ENCODE measurements at regions not wholly inside any gene's neighbourhood (a gene's known extent, or its start where the extent isn't known, plus 50 kb on each side); places are given as distances from the start of the nearest gene placed in this dataset.

DNA sequence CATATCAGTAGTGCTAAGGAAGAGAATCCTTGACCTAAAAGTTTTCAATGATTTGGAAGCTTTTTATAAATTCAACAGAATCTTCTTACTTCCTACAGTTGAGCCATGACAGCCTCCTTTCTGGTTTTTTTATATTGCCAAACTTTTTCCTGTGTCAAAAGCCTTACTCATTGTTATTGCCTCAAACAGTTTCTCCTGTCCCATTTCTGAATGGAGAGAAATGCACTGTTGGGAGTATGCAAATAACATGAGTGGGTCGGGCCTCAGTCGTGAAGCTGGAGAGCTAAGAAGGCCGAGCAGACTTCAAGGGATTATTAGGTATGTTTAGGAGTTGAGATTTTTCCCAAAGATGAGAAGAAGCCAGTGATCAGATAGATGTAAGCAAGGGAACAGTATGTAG lies 766.4 kb upstream of the KLHL1 start:
- DNase-seq, result peak; percentile 52 to 66 (median 62)

DNA sequence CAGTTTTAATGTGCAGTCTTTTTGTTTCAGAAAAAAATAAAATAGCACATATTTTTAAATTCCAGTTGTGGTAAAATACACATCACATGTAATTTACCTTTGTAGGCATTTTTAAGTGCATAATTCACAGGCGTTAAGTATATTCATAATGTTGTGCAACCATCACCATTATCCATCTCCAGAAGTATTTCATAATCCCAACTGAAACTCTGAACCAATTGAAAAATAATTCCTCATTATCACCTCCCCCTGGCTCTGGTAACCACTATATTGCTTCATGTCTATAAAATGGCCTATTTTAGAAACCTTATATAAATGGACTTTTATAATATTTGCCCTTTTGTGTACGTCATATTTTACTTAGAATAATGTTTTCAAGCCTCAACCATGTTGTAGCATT lies 756.5 kb upstream of the KLHL1 start:
- DNase-seq, result no peak

DNA sequence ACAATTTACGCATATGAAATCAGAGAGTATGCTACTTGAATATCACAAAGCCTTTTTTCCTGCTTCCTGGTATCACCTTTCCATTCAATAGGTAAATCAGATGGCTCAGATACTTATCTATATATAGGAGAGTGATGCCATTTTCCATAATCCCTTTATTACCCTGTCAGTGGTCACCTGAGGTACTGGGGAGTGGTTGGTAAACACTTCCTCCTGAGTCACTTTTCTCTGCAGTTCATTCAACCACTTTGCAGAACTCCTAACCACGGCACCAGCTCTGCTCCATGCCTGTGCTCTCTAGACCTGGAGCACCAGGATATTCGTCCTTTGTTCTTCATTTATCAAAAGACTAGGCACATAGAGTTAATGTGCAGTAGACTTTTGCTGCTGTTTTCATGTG lies 748.5 kb upstream of the KLHL1 start:
- DNase-seq, result no peak

DNA sequence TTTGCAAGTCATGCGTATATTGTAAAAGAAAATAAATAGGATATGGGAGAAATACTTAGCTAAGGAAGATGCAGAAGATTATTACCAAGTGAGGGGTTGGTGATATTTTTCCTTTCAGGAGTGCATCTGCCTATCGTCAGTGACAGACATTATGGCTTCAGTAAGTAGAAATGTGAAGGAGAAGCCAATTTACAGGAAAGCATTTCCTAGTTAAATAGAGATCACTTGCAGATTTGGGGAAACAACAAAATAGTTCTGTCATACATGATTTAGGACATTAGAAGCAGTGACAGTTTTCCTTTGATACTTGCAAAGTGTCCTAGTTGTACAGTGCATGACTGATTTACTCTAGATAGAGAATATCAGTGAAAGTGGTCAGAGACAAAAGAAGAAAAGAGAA lies 747.8 kb upstream of the KLHL1 start:
- DNase-seq, result no peak

DNA sequence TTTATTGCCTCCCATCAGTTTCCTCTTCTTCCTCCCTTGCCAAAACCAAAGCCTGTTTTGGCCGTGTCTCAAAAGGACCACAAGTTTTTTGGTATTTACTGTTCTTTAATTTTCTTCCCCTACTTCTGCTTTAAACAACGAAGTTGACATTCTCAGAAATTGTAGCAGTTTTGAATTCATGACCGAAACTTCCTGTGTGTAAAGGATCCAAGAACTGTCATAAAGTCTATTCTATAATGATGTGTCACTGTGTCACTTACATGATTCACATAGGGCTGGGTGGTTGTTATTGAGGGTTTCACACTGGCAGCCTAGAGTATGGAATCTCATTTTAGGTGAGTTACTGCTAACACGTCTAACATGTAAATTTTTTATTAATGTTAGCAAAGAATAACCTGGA lies 741.0 kb upstream of the KLHL1 start:
- DNase-seq, result peak in 1 of 3 donors; percentile 14

DNA sequence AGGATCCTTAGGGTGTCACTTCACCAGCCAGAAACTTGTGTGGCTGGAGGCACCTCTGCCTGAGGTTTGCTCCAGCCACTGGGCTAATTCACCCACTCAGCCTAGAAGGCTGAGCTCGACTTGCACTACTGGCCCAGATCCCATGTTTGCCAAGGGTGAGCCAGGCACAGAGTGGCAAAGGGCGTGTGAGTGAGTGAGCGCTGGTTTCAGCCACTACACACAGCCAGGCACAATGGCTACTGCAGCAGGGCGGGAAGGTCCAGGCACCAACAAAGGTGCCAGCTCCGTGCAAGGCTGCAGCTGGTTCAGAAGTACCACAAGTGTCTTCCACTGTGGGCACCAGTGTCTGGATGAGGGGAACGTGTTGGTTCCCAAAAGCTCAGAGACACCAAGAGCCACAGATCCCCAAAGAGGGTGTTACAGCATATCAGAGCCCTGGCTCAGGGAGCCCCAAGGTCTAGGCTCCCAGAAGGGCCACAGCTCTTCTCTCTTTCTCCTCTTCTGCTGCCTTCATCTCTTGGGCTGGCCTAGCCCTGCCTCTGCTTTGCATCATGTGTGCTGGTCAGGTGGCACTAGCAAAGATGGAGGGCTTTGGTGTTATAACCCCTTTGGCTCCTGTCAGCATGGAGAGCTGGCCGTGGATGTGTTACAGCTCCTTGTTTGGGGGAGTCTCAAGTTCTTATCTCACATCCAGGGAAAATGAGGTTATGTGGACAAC lies 736.3 kb upstream of the KLHL1 start:
- no peak for DNase-seq

DNA sequence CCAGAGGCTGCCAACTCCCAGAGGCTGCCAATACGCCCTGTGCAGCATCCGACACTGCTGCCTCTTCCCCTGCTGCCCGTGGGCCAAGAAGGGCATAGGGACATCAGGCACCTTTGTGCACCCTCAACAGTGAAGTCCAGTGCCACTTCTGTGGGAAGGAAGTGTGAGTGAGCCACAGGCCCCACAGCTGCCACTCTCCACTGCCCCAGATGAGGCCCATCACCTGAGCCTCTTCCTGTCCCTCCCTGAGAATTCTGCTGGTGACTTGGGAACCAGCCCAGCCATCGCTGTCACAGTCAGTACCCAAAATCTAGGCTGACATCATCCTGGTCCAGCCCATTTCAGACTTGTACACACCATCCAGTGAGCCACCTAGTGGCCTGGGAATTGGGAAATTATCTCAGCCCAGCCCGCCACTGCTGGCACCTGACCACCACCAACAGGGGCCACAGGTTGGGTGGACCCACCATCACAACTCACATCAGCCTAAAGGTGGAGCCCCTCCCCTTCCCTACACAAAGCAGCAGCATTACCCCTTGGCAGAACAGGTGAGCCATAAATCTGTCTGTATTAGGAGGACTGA lies 733.9 kb upstream of the KLHL1 start:
- no peak for DNase-seq

DNA sequence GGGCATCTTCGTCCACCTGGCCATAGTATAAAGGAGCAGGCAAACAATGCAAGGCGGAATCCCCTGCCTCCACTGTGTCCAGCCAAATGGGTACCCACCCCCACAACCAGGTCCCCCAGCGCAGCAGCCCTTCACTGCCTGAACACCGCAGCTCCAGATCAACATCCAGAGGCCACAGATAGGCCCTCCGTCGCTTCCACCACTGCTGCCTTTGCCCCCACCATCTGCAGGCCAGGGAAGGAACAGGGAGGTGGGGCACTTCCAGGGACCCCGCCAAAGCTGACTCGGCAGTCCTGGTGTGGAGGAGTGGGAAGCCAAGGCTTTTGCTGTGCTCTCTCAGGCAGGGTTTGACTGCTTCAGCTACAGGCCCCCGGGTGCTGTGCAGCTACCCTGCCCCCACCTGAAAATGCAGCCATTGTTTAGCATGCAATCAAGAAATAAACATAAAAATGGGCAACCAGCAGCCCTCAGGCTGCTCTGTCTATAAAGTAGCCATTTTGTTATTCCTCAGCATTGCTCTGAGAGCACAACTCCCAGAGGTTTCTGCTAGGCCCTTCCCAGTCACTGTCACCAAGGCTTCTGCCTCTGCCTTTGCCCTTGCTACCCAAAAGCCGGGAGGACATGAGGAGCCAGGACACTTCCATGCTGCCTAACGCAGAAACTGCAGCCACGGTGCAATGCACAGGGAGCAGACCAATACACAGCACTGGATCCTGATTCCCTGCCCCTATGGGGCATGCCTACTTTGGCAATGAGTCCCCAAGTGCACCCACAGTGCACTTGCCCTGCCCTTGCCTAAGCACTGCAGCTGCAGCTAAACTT lies 733.2 kb upstream of the KLHL1 start:
- DNase-seq, result no peak

DNA sequence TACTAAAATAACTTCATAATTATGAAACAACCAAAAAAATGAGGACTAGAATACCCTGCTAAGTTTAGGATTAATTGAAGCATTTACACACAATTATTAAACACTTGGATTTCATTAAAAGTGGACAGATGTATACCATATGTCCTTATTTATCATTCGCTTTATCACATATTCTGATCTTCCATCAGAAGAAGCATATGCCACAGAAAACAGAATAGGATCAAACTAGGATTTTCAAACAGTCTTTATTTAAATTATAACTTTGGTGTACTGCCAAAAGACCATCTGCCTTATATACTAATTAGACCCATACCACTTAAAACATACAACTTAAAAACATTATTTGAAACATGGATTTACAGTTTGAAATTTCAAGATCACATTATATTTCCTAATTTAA lies 727.1 kb upstream of the KLHL1 start:
- no peak for DNase-seq

DNA sequence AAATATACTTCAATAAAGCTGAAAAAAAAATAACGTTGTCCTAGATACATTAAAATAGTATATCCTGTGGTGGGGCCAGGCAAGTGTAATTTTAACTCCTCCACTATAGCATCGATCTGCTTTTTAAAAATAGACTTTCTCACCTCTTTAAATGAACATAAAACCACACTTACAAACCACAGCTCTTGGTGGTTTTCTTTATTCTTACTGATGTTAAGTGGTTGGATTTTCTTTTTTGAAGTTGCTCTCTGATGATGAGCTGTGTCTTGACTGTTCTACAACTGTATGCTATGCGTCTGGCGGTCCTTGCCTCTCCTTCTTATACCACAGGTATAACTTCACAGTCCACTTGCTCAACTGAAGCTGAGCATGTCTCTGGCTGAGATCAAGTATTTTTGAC lies 721.5 kb upstream of the KLHL1 start:
- no peak for DNase-seq

DNA sequence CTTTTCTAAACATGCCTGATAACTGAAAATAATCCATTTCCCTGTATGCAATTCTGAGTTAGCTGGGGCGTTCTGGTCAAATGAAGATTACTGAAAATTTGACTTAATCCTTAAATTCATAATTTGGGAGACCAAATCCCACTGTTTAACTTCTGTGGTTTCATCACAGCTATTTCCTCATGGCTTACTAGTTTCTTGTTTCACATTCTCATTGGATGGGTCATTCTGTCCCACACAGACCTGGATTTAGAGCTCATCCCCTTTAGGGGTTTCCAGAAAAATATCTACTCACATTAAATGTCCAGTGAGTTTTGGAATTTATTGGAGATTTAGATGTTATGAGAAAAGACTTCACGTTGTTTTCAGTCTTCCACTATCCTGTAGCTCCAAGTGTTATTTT lies 709.3 kb upstream of the KLHL1 start:
- no peak for DNase-seq

DNA sequence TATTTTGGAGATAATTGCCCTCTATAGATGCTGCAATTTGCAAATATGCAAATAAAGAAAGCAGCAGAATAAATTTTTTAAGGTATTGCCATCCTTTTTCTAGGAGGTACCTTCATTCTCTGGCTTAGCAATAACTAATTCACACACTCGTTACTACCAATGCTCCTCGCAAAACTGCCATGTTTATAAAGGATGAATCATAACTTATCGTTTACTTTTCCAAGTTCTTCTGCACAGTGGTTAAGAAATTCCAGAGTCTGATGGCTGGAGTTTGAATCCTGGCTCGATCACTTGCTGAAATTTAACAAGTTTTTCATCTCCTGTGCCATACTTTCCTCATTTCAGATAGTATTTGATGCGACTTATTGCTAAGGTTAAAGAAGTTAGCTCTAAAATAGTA lies 708.6 kb upstream of the KLHL1 start:
- no peak for DNase-seq

DNA sequence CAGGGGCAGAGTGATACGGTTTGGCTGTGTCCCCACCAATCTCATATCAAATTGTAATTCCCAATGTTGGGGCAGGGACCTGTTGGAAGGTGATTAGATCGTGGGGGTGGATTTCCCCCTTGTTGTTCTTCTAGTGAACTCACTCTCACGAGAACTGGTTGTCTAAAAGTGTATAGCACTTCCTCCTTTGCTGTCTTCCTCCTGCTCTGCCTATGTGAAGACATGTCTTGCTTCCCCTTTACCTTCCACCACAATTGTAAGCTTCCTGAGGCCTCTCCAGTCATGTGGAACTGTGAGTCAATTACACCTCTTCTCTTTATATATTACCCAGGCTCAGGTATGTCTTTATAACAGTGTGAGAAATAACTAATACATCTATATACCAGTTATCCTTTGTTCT lies 706.4 kb upstream of the KLHL1 start:
- no peak for DNase-seq

DNA sequence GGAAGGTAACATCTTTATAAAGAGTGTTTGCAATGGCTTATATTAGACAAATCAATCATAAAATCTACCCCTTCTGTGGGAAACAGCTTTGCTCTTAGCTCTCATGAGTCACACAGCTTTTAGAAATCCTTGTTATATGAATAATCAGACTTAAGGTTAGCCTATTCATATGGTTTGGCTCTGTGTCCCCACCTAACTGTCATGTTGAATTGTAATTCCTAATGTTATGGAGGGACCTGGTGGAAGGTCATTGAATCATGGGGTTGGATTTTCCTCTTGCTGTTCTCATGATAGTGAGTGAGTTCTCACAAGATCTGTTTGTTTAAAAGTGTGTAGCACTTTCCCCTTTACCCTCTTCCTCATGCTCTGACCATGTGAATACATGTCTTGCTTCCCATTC lies 704.2 kb upstream of the KLHL1 start:
- no peak for DNase-seq

DNA sequence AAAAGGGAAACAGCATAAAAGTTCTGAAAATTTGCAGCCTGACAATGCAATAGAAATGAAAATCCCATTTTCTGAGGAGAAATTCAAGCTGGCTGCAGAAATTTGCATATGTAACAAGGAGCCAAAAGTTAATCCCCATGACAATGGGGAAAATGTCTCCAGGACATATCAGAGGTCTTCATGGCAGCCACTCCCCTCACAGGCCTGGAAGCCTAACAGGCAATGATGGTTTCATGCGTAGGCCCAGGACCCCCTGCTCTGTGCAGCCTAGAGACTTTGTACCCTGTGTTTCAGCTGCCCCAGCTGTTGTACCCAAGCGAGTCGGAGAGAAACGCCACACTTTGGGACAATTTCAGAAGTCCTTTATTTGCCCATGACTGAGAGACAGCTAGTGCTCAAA lies 701.3 kb upstream of the KLHL1 start:
- no peak for DNase-seq

DNA sequence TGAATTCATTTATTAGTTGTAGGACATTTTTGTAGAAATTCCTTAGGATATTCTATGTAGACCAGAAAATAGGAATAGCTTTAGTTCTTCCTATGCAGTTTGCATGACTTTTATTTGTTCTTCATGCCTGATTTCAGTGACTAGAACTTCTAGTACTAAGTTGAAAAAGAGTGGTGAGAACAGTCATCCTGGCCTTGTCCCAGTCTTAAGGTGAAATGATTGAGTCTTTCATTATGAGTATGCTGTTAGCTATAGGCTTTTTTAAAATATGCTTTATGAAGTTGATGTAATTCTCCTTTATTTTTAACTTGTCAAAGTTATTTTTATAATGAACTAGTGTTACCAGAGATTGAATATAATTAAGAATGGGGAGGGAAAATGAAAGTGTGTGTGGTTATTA lies 690.1 kb upstream of the KLHL1 start:
- no peak for DNase-seq

DNA sequence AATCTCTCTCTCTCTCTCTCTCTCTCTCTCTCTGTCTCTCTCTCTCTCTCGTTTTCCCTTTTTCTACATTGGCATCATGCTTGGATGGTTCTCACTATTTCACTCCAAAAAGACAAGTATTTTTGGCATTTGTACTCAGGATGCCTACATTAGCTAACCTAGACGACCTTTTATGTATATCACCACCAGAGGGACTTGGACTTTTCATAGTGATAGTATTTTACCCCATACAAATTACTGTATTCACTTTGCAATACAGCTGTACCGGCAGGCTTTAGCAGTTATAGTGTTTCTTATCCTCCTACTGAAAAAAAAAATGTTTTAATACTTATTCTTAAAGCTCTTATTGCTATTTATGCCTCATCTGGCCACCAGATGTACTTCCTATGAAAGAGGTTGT lies 687.2 kb upstream of the KLHL1 start:
- no peak for DNase-seq

DNA sequence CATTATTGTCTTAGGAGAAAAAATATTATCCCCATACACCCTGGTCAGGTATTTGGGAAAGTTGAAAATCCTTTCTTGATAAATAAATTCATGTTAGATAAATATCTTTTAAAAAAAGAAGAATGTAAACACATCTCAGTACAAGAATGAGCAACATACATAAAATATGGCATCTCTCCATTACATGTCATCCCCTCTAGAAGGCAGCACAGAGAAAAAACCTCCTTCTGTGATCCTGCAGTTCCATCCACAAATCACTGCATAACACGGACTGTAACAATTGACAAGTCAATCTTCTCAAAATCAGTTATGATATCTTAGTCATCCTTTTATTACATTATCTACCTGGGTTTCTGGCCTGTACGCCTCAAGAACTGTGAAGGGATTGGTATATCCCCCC lies 683.9 kb upstream of the KLHL1 start:
- DNase-seq, result no peak

DNA sequence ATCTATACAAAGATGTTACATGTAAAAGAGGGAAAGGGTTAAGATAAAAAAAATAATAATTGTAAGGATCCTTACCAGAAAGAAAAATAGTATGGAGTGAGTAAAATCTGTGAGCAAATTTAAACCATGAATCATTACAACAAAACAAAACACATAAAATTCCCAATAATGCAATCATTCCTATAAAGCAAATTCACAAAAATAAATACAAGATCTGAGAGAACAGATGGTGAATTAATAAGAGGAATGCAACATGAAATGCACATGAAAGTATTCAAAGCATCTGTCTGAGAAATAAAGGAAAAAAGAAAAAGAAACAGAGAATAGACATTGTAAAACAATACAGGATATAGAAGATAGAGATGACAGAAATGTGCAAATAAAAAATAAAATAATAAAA lies 681.5 kb upstream of the KLHL1 start:
- no peak for DNase-seq

DNA sequence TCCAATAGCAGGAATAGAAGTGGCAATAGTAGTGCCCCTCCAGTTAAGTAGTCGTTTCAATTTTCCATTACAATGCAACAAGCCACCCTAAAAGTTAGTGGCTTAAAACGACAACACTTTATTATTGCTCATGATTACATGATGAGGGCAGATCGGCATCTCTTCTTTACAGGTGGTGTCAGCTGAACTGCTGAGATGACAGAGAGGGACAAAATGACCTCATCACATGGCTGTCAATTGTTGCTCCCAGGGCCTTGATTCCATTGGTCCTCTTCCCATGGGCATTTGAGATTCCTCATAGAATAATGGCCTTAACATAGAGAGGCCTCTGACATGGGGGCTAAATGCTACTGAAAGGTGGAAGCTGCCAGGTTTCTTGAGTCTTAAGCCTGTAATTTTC lies 679.8 kb upstream of the KLHL1 start:
- no peak for DNase-seq

DNA sequence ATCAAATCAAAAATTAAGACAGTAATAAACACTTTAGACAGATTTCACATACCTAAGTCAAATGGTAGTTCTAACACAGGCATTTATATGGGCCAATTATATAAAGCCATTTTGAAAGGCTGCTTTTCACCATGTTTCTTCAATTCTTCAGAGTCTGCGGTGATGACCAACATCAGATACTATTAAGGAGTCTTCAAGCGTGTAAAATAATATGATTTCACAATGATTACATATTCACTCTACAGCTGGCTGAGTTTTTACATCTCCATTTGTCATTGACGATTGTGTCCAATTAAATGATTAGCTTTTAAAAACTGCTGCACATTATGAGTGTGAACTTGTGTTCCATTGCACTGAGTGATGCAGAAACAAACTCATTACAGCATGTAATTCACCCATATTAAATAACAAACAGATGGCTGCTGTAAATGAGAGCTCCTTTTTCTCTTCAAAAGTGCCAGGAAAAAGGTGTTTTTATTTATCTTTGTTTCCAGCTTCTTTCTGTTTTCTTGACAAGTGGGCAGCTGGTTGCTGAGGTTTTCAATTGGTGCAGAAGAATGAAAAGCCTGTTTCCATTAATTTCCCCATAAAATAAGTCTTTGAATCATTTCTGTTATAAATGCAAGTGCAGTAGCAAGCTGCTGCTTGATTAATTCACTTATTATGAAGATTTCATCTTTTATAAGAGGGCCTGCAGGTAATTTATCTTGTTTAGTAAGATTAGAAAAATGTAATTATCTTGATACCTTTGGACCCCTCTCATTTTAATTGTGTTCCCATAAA lies 676.1 kb upstream of the KLHL1 start:
- DNase-seq, result no peak

DNA sequence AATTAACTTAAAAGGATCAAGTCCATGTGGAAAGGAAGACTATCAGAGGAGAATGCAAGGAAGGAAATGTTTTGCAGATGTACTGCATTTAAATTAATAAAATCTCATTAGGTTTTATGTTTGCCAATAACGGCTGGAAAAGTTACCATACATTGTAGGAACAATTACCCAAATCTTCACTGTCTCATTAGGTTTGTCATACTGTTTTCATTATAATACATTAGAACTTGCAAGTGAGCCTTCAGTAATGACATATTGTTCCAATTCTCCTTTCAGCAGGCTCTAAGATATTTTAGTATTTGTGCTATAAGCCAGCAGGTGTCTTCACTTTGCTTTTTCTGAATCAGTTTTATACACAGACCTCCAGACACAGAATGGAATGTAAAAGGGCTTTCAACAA lies 661.6 kb upstream of the KLHL1 start:
- DNase-seq, result no peak

DNA sequence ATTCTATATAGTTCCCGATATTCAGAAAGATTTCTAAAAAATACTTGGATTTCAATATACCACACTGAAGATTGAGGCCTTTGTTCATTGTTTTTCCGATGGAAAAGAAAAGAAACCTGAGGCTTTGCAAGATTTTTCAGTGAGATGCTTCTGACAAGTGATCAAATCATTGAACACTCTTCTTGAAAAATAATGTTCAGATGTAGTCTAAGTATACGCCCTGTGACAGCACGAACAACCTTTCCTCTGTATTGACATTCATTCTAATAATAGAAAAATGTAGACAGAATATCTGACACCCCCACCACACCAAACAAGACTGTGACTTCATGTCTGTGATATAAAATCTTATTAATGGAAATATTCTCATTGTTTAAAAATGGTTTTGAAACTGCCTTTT lies 650.7 kb upstream of the KLHL1 start:
- no peak for DNase-seq

DNA sequence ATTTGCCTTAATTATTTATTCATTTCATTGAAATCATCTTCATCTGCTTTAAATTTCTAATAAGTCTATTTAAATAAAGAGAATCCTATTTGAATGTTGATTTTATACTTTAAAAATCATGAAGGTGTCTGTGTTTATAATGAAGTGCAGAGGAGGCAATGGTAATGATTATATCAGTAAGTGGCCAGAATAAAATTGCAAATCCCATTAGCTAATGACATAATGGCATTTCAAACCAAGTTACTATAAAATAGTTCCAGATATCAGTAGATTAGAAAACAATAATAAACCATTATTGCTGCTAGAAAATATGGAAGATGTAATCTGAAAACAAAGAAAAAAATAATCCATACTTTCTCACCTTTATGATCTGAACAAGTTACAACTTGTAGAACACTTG lies 647.8 kb upstream of the KLHL1 start:
- DNase-seq, result no peak

Measured in suppressor macrophage treated with lipopolysaccharide for 1 hour (primary cell).